ENCODE measurements at regions not wholly inside any gene's neighbourhood (a gene's known extent, or its start where the extent isn't known, plus 50 kb on each side); places are given as distances from the start of the nearest gene placed in this dataset.
"Not testable (repeated sequence)": the region's sequence is repeated elsewhere in the genome, so short reads cannot be mapped to it uniquely, and the experiment has no call there.

DNA sequence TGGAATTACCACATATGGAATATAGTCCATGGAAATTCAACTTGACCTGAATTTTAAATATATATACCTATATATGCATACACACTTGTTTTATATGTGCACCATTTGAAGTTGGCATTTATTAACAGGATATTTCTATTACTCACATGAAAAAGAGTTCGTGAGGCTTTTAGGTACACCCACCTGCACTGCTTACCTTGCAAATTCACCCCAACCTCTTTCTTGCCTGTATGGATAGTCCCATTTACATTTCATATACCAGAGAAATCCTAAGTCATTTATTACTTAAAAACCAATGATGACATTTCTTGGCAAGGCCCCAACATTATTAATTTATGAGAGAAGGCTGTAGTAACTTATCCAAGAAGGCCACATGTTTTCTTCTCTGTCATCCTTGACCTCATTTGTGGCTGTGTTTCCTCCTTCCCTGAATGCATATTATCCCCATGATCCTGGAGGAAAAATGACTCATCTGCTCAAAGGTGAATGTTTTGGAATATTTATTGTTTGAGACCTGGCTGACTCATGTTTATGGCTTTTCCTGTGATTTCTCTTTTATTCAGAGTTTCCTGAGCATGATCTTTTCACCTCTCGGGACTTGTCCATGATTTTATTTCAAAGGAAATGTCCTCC, 62.2 kb upstream of the FAM241A start:
- Histone ChIP-seq H3K4me3 (ENCODE audit: low read length) (no peak overlapping the region), H2AFZ (ENCODE audit: low read depth, low read length) (no peak overlapping the region), H3K4me1 (ENCODE audit: insufficient read depth, low read length) (no peaks in the 10 kb centered on the region), H3K9me3 (ENCODE audit: low read length) (no peaks in the 10 kb centered on the region), H3K27me3 (ENCODE audit: insufficient read depth, low read length) (no peaks in the 10 kb centered on the region), H3K36me3 (ENCODE audit: insufficient read depth, low read length) (no peaks in the 10 kb centered on the region)

- Histone ChIP-seq H3K9me3 (ENCODE audit: low read length) (no peaks in the 10 kb centered on the region), H2AFZ (ENCODE audit: low read depth, low read length) (no peak overlapping the region), H3K36me3 (ENCODE audit: insufficient read depth, low read length) (no peaks in the 10 kb centered on the region), H3K4me1 (ENCODE audit: insufficient read depth, low read length) (no peaks in the 10 kb centered on the region), H3K27me3 (ENCODE audit: insufficient read depth, low read length) (no peaks in the 10 kb centered on the region), H3K4me3 (ENCODE audit: low read length) (no peak overlapping the region)
Measured at GRCh38 chr4:112083587-112084347, 61.5 kb upstream of the FAM241A start.

DNA sequence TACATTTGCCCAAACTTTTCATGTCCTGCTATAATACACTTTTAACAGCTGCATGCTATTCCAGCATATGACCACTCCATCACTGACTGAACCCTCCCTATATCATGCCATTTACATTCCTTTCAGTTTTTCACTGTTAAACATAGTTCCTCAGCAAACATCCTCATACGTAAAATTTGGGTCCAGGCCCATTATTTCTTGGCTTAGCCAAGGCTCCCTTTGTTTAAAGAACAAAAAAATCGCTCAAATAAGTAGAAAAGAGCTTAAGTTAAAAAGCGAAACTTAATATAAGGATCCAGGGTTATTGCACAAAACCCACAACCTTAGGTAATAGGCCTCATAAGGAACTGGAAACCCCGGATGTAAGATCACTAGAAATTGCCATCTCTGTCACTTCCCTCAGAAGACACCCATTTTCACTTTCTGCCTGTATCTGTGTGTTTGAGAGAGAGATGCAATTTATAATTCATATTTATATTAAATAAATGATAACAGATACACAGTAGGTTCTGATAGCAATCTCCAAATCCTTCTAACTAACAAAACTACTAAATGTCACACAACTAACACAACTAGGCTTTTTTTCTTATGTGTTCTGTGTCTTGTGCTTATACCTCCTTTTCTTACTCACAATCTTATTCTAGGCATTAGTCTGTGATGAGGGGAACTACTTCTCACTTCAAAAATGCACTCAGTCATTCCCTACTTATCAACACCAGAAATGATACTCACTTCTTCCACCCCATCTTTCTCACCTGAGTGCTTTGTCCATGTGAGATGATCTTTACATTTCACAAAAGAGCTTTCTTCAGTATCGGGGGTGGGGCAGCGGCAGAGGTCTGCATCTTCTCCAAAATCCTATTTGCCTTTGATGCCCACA, 59.9 kb upstream of the FAM241A start:
- Histone ChIP-seq H3K9me3 (ENCODE audit: low read length) (no peaks in the 10 kb centered on the region), H3K4me1 (ENCODE audit: insufficient read depth, low read length) (no peaks in the 10 kb centered on the region), H3K36me3 (ENCODE audit: insufficient read depth, low read length) (no peaks in the 10 kb centered on the region), H3K27me3 (ENCODE audit: insufficient read depth, low read length) (no peaks in the 10 kb centered on the region), H2AFZ (ENCODE audit: low read depth, low read length) (no peak overlapping the region), H3K4me3 (ENCODE audit: low read length) (no peak overlapping the region)

DNA sequence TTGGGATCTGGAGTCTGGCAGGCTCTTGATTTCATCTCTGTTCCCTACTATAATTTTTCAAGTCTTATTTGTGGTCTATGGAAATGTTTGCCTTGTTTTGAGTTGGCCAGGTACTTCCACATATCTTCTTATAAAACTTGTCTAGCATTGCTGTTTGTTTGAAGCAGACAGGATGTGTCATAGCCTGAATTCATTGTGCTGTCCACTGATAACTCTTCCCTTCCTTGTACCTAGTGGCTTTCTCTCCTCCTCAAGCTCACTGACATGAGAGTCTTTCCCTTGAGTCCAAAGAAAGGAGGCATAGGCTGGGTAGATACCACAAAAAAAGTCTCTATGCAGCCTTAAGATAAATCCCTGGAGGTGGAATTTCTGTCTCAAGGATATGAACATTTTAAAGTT, 59.2 kb upstream of the FAM241A start:
- Histone ChIP-seq H3K27me3 (ENCODE audit: insufficient read depth, low read length) (no peaks in the 10 kb centered on the region), H3K36me3 (ENCODE audit: insufficient read depth, low read length) (no peaks in the 10 kb centered on the region), H2AFZ (ENCODE audit: low read depth, low read length) (no peak overlapping the region), H3K4me1 (ENCODE audit: insufficient read depth, low read length) (no peaks in the 10 kb centered on the region), H3K9me3 (ENCODE audit: low read length) (no peaks in the 10 kb centered on the region), H3K4me3 (ENCODE audit: low read length) (no peak overlapping the region)

DNA sequence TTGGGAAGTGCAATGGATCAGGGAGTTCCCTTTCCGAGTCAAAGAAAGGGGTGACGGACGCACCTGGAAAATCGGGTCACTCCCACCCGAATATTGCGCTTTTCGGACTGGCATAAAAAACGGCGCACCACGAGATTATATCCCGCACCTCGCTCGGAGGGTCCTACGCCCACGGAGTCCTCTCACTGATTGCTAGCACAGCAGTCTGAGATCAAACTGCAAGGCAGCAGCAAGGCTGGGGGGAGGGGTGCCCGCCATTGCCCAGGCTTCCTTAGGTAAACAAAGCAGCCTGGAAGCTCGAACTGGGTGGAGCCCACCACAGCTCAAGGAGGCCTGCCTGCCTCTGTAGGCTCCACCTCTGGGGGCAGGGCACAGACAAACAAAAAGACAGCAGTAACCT, 58.6 kb upstream of the FAM241A start:
- H3K9me3 ChIP-seq (ENCODE audit: low read length); H3K4me1 ChIP-seq (ENCODE audit: insufficient read depth, low read length); H2AFZ ChIP-seq (ENCODE audit: low read depth, low read length); H3K4me3 ChIP-seq (ENCODE audit: low read length); H3K27me3 ChIP-seq (ENCODE audit: insufficient read depth, low read length); H3K36me3 ChIP-seq (ENCODE audit: insufficient read depth, low read length): not testable (repeated sequence)

- H3K9me3 ChIP-seq (ENCODE audit: low read length); H2AFZ ChIP-seq (ENCODE audit: low read depth, low read length); H3K4me1 ChIP-seq (ENCODE audit: insufficient read depth, low read length); H3K27me3 ChIP-seq (ENCODE audit: insufficient read depth, low read length); H3K4me3 ChIP-seq (ENCODE audit: low read length); H3K36me3 ChIP-seq (ENCODE audit: insufficient read depth, low read length): not testable (repeated sequence)
Measured at GRCh38 chr4:112092330-112092729, 52.9 kb upstream of the FAM241A start.

DNA sequence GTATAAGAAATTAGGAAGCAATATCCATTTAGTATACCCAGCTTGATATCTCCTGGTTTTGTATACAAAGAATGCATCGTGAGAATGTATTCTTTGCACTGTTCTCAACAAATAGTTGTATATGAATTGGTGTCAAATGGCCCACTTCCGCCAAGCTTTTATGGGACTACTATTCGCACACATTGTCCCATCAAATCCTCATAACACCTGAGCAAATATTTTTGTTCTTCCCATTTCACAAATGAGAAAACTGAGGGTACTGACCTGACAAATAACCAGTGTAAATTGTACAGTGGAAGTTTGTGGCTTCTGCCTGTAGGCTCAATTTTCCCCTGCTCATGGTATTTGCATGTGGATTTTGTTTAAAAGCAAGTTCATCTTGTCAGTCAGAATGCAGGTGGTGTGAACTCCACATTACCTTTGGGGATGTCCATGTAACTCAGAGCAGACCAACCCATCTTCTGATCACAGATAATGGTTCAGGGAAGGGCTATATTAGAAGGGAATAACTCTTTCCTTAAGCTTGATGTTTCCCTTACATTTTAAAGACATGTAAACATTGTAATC, 51.5 kb upstream of the FAM241A start:
- H3K36me3 ChIP-seq (ENCODE audit: insufficient read depth, low read length), result no peaks in the 10 kb centered on the region
- peaks cover 6% of the 10 kb centered on the region for H3K27me3 ChIP-seq (ENCODE audit: insufficient read depth, low read length)
- H2AFZ ChIP-seq (ENCODE audit: low read depth, low read length), result no peak overlapping the region
- no peaks in the 10 kb centered on the region for H3K9me3 ChIP-seq (ENCODE audit: low read length)
- no peaks in the 10 kb centered on the region for H3K4me1 ChIP-seq (ENCODE audit: insufficient read depth, low read length)
- H3K4me3 ChIP-seq (ENCODE audit: low read length), result no peak overlapping the region

GRCh38 chr4:112094330-112094729, 50.9 kb upstream of the FAM241A start:
- no peak overlapping the region for H2AFZ ChIP-seq (ENCODE audit: low read depth, low read length)
- peaks cover 6% of the 10 kb centered on the region for H3K27me3 ChIP-seq (ENCODE audit: insufficient read depth, low read length)
- no peak overlapping the region for H3K4me3 ChIP-seq (ENCODE audit: low read length)
- no peaks in the 10 kb centered on the region for H3K36me3 ChIP-seq (ENCODE audit: insufficient read depth, low read length)
- no peaks in the 10 kb centered on the region for H3K4me1 ChIP-seq (ENCODE audit: insufficient read depth, low read length)
- no peaks in the 10 kb centered on the region for H3K9me3 ChIP-seq (ENCODE audit: low read length)
